ENCODE measurements at regions not wholly inside any gene's neighbourhood (a gene's known extent, or its start where the extent isn't known, plus 50 kb on each side); places are given as distances from the start of the nearest gene placed in this dataset.
"Not testable (repeated sequence)": the region's sequence is repeated elsewhere in the genome, so short reads cannot be mapped to it uniquely, and the experiment has no call there.

GRCh38 chr10:4450169-4450568, 375.8 kb upstream of the AKR1E2 start:
- DNase-seq, result no peak

- DNase-seq, result no peak
Observed at GRCh38 chr10:4448030-4448429, 378.0 kb upstream of the AKR1E2 start.

- no peak for DNase-seq
Observed at GRCh38 chr10:4443419-4443818, 382.6 kb upstream of the AKR1E2 start.

- DNase-seq, result no peak
Observed at GRCh38 chr10:4442296-4442695, 383.7 kb upstream of the AKR1E2 start.

- no peak for DNase-seq
Observed at GRCh38 chr10:4440260-4440659, 385.7 kb upstream of the AKR1E2 start.

GRCh38 chr10:4437791-4438190, 388.2 kb upstream of the AKR1E2 start:
- no peak for DNase-seq

GRCh38 chr10:4437061-4437460, 388.9 kb upstream of the AKR1E2 start:
- DNase-seq, result no peak

GRCh38 chr10:4436103-4436502, 389.9 kb upstream of the AKR1E2 start:
- DNase-seq, result no peak

- no peak for DNase-seq
Observed at GRCh38 chr10:4434516-4435071, 391.4 kb upstream of the AKR1E2 start.

- DNase-seq, result no peak
Observed at GRCh38 chr10:4434105-4434504, 391.9 kb upstream of the AKR1E2 start.

- peak in 1 of 3 donors; percentile 69 for DNase-seq
Observed at GRCh38 chr10:4431114-4431863, 394.7 kb upstream of the AKR1E2 start.

- no peak for DNase-seq
Observed at GRCh38 chr10:4429571-4429970, 396.4 kb upstream of the AKR1E2 start.

GRCh38 chr10:4427532-4427931, 398.5 kb upstream of the AKR1E2 start:
- peak in 1 of 3 donors; percentile 25 for DNase-seq

- DNase-seq, result no peak
Observed at GRCh38 chr10:4426866-4427265, 399.1 kb upstream of the AKR1E2 start.

- DNase-seq, result no peak
Observed at GRCh38 chr10:4409319-4409718, 416.7 kb upstream of the AKR1E2 start.

GRCh38 chr10:4407783-4408182, 418.2 kb upstream of the AKR1E2 start:
- peak in 1 of 3 donors; percentile 54 for DNase-seq

- peak in 1 of 3 donors; percentile 42 for DNase-seq
Observed at GRCh38 chr10:4405828-4406227, 420.2 kb upstream of the AKR1E2 start.

GRCh38 chr10:4403638-4404252, 422.3 kb upstream of the AKR1E2 start:
- DNase-seq, result no peak

GRCh38 chr10:4401080-4401479, 424.9 kb upstream of the AKR1E2 start:
- not testable (repeated sequence) for DNase-seq

- peak in 2 of 3 donors; percentile 47 to 69 for DNase-seq
Observed at GRCh38 chr10:4399556-4399955, 426.5 kb upstream of the AKR1E2 start.

- no peak for DNase-seq
Observed at GRCh38 chr10:4398602-4399001, 427.4 kb upstream of the AKR1E2 start.

- no peak for DNase-seq
Observed at GRCh38 chr10:4397337-4397736, 428.7 kb upstream of the AKR1E2 start.

Measured in muscle of back (tissue), 3 donors.